ENCODE measurements at regions not wholly inside any gene's neighbourhood (a gene's known extent, or its start where the extent isn't known, plus 50 kb on each side); places are given as distances from the start of the nearest gene placed in this dataset.

GRCh38 chr20:50369225-50370035 is 140.8 kb upstream of the PTPN1 start:
- TF ChIP-seq SUZ12 (IDR thresholded peaks at IDR 0.05; ENCODE audit: extremely low read depth, insufficient read depth, insufficient read length), result no peak
- no peak for TF ChIP-seq ZNF274 (IDR thresholded peaks at IDR 0.05; ENCODE audit: low read depth, low read length)
- TF ChIP-seq YY1 (IDR thresholded peaks at IDR 0.05; ENCODE audit: insufficient read depth, insufficient read length), result no peak

Measured in NT2/D1 (cell line).